GM19324 (cell line): ENCODE measurements at regions not wholly inside any gene's neighbourhood (a gene's known extent, or its start where the extent isn't known, plus 50 kb on each side); places are given as distances from the start of the nearest gene placed in this dataset.
"Not testable (repeated sequence)": the region's sequence is repeated elsewhere in the genome, so short reads cannot be mapped to it uniquely, and the experiment has no call there.

Source experiments
- ATAC-seq: cut with Tn5 transposase; IDR thresholded peaks from one replicate; pipeline ENCODE4 v1.9.1; 2021; ENCODE audit warnings: mild to moderate bottlenecking, moderate library complexity; ENCODE audit not compliant: unreplicated experiment, low FRiP score

- ATAC-seq, result no peak
Observed at GRCh38 chr5:142259758-142260157, 65.1 kb downstream of the SPRY4 start.

GRCh38 chr5:142255831-142256230 is 69.0 kb downstream of the SPRY4 start:
- ATAC-seq, result no peak

GRCh38 chr5:142254431-142254830 is 70.4 kb downstream of the SPRY4 start:
- no peak for ATAC-seq

GRCh38 chr5:142253938-142254337 is 70.9 kb downstream of the SPRY4 start:
- ATAC-seq, result no peak

- ATAC-seq, result no peak
Observed at GRCh38 chr5:142250119-142250518, 74.7 kb downstream of the SPRY4 start.

GRCh38 chr5:142248853-142249462 is 75.9 kb downstream of the SPRY4 start:
- no peak for ATAC-seq

- no peak for ATAC-seq
Observed at GRCh38 chr5:142246258-142246657, 78.6 kb downstream of the SPRY4 start.

GRCh38 chr5:142245786-142246185 is 79.0 kb downstream of the SPRY4 start:
- ATAC-seq, result no peak

- no peak for ATAC-seq
Observed at GRCh38 chr5:142244440-142244839, 80.4 kb downstream of the SPRY4 start.

GRCh38 chr5:142242272-142242671 is 82.5 kb downstream of the SPRY4 start:
- no peak for ATAC-seq

GRCh38 chr5:142239394-142240159 is 85.2 kb downstream of the SPRY4 start:
- ATAC-seq, result no peak

GRCh38 chr5:142237707-142238106 is 87.1 kb downstream of the SPRY4 start:
- no peak for ATAC-seq

- ATAC-seq, result not testable (repeated sequence)
Observed at GRCh38 chr5:142236673-142237290, 88.0 kb downstream of the SPRY4 start.

GRCh38 chr5:142235870-142236672 is 88.8 kb downstream of the SPRY4 start:
- ATAC-seq, result no peak

GRCh38 chr5:142235050-142235797 is 89.6 kb downstream of the SPRY4 start:
- ATAC-seq, result no peak

- ATAC-seq, result no peak
Observed at GRCh38 chr5:142233083-142234032, 91.5 kb downstream of the SPRY4 start.

GRCh38 chr5:142230949-142231348 is 93.9 kb downstream of the SPRY4 start:
- ATAC-seq, result not testable (repeated sequence)

- ATAC-seq, result no peak
Observed at GRCh38 chr5:142225141-142225540, 99.7 kb downstream of the SPRY4 start.
